Activated CD4-positive, alpha-beta T cell treated with anti-CD3 and anti-CD28 coated beads, Interleukin-10, Interleukin-2, amounts not matched to agents 100 ng/mL and 50 ng/mL, durations not matched to agents 16 hours and 8 hours (primary cell): ENCODE measurements at regions not wholly inside any gene's neighbourhood (a gene's known extent, or its start where the extent isn't known, plus 50 kb on each side); places are given as distances from the start of the nearest gene placed in this dataset.

Experiments used
- DNase-seq: peaks from one replicate; pipeline ENCODE4 v3.0.0-alpha.2; 2020

DNA sequence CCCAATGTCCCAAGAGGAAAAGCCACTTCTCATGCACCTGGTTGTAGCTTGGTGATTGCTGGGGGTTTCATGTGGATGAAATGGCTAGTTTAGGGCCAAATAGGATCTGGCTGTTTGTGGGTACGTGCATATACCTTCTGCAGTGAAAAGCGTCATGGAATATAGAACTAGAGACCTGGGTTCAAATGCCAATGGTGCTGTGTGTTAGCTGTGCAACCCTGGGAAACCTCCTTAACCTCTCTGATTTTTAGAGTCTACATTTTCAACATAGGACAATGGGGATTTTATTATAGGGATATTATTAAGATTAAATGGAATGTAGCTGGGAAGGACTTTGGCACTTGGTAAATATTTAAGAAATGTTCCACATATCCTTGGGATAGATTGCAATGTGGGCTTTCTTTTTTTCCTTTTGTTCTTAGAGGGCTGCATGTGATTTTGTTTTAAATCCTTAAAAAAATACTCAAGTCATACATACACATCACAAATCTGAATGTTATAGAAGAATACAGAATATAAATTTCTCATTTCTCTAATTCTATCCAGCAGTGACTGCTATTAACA, 112.6 kb upstream of the E2F8 start:
- no peak for DNase-seq

DNA sequence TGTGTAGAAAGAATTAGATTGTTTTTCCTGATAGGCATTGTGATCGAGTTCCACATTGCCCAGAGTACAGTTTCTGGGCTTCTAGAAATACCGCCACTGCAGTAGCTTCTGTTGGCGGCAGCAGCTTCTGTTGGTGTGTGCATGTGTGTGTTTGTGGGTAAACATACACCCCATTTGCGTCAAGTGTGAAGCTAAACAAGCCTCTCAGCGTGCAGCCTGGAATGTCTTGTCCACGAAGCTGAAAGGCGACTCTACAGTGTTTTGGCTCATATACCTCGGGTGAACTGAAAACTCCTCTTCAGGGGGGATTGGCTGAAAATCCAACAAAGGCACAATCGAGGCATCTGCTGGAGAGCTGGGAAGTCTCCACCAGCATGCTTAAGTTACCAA, 112.0 kb upstream of the E2F8 start:
- DNase-seq: no peak

DNA sequence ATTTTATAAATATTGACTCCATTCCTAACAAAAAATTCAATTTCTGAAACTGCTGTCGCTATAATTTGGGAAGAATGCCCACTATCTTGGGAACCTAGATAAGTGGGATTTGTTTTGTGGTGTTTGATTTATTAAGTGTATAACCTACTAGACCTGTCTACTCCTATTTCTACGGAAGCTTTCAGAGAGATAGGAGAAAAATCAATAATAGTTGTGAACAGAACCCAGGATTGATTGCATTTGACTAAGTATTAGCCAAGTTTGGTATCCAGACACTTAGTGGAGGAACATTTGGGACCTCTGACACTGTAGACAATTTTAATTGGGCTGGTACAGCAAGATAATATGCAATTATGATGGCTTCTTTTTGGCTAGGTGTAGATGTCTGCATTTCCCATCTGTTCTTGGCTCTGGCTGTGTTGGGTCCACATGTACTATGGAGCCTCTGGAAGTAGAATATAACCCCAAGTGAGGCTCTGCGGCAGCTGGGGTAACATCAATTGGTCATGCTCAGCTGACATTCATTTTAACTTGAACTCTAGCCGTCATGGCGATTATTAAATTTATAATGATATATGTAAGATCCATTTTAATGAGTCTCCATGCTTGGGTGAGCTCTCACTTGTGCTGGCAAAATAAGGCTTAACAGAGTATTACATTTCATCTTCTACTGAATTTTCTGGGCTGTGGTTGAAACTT, 111.5 kb upstream of the E2F8 start:
- no peak for DNase-seq

DNA sequence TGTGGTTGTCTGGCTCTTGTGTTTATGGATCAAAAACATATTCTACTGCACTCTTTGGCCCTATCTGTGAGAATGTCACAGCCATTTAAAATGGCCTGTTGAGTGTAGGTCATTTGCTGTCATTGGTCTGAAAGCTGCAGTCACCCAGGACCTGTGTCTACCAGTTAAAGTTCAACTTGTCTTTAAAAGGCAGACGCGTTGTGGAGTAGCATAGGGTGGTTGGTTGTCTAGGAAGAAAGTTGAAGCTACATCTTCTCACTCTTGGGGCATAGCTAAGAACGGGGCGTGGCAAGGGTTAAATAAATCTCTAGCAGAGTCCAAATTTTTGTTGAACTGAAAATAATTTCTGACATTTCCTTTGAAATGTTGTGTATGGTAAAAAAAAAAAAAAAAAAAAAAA, 110.7 kb upstream of the E2F8 start:
- no peak for DNase-seq

DNA sequence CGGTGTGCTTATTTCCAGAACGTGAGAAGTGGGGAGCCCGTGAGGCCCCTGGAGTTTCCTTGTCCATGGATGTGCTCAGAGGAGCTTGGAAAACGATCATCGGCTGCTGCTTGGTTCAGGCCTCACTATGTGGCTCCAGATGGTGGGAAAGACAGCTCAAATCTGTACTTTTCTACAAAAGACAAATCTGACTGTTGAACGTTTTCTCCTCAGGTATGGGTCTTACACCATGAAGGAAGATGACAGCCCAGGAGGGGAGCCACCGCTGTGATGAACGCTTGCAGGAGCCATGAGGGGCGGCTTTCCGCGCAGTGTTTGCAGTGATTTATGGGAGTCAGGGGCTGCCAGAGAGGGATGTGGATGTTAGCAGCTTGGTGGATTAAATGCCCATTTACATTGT, 109.4 kb upstream of the E2F8 start:
- no peak for DNase-seq

DNA sequence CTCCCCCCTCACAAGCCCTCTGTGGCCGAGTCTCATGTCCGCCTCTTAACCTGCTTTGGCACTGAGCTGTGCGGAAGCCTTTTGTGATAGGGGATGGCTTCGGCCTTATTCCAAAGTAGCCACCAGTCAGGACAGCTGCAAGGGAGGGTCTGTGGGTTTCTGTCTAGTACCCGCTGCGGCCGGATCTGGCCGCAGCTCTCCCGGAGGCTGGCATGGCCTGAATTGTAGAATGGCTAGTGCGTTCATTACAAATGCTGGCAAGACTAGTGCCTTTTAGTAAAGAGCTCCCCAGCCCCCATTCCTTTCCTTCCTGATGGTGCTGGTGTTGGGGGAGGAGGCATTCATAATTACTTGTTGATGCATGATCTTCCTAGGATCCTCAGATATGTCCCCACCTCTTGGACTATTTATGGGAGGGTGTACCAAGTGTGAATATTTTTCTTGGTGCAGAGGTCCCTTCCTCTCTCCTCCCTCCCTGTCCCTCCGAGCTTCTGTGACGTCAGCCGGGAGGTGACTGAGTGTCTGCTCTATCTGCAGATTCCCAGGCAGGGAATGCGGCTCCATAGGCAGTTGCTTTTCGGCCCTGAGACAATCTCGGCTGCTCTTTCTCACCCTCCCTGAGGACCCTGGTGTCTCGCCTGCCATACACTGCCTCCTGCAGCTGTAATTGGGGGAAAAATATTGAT, 108.7 kb upstream of the E2F8 start:
- DNase-seq: no peak

DNA sequence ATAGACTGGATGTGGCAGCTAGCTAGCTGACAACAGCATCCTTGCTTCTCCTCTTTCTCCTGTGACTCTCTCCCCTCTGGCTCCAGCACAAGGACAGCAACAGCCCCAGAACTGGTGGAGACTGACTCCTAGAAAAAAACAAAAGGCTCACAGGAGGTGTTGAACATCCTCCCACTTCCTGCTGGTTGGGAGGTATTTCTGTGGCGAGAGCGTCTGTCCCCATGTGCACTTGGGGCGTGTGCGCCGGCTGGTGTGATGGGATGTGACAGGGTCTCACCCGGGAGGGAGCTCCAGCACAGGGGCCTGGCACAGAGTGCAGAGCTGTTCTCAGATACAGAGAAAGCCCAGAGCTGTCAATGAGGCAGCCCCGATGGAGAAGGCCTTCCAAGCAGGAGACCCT, 107.2 kb upstream of the E2F8 start:
- DNase-seq: no peak

DNA sequence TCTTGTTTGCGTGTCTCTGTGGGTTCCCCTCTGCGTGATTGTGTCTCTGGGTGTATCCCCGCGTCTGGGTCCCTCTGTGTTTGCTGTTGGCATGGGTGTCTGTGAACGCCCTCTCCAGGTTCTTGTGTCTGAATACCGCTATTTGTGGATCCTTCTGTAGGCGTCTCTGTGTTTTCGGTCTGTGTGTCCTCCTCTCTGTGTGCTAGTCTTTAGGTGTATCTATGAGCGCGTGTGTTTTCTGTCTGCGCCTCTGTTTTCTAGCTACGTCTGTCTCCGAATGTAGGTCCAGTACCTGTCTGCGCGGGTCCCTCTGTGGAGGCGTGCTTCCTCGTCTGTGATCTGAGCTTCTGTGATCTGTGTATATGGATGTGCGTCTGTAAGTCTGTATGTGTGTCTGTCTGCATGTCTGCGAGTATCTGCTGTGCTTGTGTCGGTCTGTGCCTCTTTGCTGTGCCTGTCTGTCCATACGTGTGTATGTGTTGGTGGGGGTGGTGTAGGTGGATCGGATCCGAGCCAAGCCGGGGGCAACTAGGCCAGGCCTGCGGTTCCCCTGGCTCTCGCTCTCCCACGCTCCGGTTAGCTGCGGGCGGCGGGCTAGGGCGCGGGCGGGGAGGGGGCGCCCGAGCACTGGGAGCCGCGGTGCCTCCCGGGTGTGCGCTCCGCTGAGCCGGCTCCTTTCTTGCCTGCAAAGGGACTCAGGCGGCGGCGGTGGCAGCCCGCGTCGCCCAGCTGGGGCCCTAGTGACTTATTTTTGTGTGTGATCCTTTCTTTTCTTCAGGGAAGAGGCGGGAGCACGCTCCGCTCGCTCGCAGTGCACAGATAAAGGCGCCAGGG, 105.3 kb upstream of the E2F8 start:
- DNase-seq: no peak

DNA sequence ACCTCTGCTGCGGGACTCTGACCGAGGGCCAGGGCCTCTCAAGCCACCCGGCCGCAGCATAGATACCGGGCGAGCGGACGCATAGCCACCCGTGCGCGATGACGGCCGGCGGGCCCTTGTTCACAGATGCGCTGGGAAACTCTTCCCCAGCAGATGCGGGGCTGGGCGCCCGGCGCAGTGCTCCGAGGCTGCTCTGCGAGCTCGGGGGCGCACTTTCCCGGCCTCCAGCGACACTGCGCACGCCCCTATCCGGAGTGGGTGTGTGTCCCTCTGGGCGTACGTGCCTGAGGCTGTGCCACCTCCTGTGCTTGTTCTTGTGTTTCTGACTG, 104.7 kb upstream of the E2F8 start:
- DNase-seq: no peak

DNA sequence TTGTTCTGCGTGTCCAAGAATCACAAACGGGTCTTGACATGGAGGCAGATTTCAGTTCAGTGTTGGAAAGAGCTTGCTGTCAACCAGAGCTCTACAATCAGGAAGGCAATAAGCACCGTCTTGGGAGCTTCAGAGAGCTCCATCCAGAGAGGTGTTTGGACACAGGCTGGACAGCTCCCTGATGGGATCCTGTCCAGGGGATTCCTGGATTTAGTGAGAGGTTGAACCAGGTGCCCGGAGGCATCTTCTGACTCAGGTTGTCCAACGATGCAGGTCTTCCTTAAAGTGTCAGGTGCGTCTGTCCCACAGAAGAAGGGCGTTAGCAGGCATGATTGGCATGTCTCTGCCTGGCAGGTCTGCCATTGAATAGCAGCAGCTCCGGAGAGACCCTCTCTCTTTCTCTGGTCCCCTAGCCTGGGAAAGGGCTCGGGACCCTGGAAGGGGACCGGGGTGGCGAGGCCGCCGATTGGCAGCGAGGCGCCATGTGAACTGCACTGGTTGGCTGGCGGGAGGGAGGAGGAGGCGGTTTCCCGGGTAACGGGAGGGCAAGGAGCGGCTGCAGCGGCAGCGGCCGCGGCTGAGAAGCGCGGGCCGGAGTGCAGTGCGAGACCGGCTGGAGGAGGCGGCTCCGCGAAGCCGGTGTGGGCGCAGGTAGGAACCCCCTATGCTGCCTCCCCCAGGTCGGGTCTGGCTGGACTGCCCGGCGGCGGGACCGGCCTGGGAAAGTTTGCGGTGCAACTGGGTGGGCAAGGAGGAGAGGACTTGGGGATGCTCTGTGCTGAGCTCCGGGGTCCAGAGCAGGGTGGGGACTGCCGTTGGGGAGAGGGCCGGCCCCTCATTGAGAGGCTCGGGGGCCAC, 104.1 kb upstream of the E2F8 start:
- no peak for DNase-seq

DNA sequence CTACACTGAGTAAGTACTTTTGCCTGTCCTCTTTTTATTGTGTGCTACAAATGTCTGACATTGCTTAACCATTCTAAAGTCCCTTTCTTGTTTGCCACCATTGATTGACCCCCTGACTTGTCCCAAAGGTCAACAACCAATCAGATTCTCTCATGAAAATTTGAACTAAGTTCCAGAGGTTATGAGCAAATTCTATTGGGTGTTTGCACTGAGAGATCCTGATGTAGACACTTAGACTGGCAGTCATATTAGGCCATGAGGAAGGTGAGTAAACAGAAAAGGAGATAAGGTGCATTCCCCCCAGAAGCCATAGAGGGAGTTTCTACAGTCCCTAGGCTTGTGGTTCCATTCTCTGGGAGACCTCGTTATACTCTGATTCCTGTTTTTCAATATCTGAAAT, 101.3 kb upstream of the E2F8 start:
- DNase-seq: no peak

DNA sequence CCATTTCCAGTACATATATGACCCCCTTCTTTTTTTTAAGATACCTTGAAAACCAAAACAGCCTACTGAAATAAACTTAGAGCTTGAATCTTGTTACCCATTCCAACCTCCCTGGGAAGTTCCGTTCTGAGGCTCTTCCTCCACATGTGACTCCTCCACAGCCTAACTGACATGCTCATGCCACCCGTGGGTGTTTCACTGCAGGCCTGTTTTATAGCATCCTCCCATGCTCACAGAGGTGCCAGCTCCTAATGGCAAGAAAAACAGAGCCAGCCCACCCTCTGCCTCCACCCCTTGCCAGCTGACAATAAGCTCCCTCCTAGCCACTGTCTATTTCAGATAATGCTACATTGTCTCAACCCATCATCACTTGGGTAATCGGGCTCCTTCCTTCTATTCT, 97.6 kb upstream of the E2F8 start:
- no peak for DNase-seq

DNA sequence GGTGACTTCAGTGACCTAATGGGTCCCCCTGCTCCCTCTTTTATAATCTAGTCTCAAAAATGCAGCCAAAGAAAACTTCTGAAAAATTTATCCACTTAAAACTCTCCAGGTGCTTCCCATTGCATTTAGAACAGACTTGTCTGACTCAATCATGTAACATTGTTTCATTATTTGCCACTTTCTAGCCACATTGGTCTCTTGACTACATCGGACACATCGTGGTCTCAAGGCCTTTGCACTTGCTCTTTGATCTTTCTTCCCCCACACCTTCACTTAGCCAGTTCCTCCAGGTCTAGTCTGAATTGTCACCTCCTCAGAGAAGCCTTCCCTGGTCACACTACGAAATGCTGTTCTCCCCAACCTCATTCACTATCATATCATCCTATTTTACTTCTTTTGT, 97.0 kb upstream of the E2F8 start:
- no peak for DNase-seq

DNA sequence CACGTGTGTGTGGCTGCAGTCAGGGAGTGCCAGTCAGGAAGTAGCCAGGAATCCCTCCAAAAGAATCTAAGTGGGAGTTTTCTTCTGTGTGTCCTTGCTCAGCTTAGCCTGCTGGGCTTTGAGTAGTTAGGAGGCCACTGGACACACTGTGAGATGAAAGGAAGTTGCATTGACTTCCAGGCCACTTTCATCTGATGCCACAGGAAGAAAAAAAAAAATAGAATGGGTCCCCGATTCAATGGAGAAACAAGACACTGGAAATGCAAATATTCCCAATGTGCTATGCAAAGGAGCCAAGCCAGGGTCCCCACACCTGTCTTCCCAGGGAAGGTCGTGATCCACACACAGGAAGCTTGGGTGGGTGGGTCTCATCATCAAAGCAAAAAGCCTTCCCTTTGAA, 95.6 kb upstream of the E2F8 start:
- DNase-seq: no peak

DNA sequence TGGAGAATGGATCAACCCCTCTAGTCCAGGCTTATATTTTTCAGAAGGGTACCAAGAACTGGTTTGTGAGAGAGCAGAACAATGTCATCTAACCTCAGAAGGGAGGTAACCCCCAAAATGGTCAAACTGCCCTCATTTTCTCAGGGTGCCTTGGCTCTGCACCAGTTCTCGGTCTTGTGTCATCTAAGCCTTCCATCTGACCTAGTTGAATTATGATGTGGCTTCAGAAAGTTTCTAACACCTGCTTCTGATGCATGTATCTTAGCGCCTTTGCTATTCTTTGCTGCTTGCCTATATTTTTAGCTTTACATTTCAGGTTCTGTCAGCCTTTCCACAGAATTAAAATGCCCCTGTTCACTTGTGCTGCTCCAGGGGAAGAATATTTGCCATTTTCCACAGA, 91.7 kb upstream of the E2F8 start:
- no peak for DNase-seq

DNA sequence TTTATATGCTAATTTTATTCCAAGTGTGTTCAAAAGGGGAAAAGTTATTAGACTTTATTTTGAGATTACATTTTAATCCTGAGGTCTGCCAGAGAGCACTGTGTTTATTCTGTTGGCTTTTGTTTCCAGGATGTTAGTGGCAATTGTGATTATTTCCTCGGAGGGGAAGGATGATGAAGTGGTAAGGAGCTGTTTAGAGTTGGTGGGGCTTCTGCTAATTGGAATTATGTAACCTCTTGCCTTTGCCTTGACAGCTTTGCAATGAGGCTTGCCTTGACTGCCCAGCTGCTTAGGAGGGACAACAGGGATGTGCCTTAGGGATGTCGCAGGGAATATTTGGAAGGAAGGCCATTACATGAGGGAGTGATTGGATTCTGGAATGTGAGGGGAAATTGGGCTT, 89.7 kb upstream of the E2F8 start:
- no peak for DNase-seq

DNA sequence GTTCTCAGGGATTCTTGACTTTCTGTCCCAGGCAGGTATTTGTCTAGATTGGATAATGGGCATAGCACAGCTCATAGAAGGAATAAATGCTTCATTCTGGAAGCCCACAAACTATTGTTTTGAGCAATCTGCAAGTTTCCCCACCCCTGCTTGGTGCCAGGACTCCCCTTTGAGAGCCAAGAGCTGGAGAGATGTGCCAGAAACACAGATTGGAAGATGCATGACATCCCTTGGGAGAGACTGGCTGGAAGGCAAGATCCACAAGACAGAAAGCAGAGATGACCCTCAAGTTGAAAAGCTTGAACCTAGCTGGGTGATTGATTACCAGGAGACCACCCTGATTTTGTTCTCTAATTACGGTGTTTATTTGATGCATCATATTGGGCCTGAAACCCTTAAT, 89.2 kb upstream of the E2F8 start:
- no peak for DNase-seq

DNA sequence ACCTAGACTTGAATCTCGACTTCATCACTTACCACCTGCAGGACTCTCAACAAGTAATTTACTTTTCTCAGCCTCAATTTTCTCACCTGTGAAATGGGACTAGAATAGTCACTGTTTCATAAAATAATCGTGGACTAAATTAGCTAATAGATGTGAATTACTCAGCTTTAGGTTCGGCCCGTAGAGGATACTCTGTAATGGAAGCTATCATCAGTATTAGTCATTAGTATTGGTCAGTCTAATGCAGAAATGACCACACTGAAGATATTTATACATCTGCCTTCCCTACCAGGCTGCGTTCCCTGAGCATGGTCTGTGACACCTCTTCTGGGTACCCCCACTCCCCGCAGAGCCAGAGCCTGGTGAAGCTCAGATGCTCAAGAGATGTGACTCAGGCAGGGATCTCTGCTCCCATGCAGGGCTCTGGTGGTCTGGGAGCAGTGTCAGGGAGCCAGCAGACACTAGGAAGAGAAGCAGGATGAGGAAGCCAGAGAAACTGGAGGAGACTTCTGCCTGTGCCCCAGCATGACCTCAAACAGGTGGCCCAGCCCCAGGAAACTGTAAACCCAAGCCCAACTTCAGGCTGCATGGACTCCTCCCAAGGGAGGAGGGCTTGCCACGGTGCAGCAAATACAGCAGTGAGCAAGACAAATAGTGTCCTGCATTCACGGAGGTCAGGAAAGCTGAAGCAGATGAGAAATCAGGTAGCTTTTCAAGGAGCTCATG, 88.0 kb upstream of the E2F8 start:
- DNase-seq: no peak

DNA sequence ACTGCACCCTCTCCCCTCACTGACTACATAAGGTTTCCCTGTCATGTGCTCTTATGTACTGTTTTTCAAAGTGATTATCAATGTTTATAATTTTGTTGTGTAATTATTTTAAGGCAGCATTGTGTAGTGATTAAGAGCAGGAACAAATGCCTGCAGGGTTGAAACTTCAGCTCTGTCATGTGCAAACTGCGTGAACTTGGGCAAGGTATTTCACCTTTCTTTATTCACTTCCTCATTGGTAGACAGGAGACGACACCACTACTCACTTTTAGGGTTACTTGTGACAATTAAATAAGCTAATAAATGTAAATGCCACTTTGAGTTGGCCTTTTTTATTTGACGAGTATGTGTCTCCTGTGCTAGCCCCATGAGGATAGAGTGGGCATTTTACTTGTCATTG, 86.5 kb upstream of the E2F8 start:
- no peak for DNase-seq

DNA sequence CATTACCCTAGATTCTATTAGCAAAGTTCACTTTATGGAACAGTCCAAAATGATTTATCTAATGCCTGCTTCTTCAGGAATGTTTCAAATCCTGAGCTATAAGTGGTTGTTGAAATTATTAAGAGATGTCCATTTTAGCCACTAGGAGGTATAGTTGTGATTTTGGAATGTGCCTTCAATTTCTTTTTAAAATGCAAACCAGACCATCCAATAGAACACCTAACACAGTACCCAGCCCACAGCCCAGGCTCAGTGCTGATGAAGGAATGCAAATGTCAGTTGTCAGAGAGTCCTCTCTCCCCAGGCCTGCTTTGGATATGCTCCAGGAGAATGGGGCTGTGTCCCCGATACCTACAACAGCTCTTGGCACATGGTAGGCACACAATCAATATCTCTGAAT, 85.8 kb upstream of the E2F8 start:
- no peak for DNase-seq

DNA sequence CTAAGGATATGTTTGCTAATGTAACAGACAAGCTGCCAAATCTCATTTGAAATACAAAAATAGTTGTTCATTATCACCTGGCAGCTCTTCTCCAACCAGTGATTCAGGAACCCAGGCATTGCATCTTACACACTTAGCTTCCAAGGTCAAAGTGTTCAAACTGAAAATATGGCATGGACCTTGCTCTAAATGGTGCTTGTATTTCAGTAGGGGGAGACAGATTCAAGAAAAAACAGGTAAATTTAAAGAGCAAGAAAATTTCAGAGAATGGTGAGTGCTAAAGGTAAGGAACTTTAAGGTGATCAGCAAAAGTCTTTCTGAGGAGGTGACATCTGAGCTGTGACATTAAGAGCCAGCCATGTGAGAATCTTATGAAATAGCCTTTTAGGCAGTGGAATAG, 82.8 kb upstream of the E2F8 start:
- DNase-seq: no peak

DNA sequence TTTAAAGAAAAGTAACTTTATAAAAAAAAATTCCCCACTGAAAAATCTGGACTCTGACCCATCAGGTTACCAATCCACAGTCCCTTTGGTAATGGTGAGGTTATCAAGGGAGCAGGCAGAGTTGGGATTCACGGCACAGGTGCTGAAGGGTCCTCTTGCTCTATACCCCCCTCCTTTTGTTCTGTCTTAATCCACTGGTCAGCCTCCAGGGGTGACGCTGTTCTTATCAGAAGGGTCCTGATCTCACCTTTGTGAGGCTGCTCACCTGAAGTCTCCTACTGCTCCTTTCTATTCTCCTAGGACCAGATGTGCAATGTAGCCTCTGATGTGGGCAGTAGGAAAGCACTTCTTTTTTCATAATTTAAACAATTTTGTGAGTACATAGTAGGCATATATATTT, 80.6 kb upstream of the E2F8 start:
- DNase-seq: no peak
